ENCODE measurements at regions not wholly inside any gene's neighbourhood (a gene's known extent, or its start where the extent isn't known, plus 50 kb on each side); places are given as distances from the start of the nearest gene placed in this dataset.

DNA sequence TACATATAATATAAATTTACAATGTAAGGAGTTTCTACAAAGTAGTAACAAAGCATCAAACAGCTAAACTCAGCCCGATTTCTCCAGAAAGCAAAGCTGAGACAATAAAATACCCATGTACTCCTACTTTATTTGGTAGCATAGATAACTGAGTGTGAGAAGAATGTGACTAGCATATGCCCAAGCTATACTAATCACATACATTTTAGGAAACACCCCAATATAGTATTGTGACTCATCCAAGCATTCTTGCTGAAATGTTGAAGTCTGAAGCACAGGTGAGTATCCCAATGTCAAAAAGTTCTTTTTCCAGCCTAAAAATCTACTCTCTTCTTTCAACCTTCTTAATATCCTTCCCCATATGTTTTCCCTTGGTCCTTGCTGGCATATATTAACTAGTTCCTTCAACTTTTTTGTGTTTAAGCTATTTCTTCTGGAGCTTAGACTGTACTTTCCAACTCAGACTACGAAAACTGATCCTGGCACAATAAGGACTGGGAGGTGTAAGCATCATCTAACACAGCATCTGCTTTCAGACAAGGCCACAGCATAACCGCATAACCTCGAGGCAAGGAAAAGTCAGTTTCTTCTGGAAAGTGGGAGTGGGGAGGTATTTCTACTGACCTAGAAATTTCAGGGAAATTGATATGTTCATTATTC is 163.0 kb upstream of the RNPC3 start:
- TF ChIP-seq, protein P1, sequence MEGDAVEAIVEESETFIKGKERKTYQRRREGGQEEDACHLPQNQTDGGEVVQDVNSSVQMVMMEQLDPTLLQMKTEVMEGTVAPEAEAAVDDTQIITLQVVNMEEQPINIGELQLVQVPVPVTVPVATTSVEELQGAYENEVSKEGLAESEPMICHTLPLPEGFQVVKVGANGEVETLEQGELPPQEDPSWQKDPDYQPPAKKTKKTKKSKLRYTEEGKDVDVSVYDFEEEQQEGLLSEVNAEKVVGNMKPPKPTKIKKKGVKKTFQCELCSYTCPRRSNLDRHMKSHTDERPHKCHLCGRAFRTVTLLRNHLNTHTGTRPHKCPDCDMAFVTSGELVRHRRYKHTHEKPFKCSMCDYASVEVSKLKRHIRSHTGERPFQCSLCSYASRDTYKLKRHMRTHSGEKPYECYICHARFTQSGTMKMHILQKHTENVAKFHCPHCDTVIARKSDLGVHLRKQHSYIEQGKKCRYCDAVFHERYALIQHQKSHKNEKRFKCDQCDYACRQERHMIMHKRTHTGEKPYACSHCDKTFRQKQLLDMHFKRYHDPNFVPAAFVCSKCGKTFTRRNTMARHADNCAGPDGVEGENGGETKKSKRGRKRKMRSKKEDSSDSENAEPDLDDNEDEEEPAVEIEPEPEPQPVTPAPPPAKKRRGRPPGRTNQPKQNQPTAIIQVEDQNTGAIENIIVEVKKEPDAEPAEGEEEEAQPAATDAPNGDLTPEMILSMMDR (IDR thresholded peaks at IDR 0.05): no peak
- no peak for TF ChIP-seq POLR2A (IDR thresholded peaks at IDR 0.05)

Measured in Peyer's patch (tissue), 4 donors.